Tibial nerve (tissue), 3 donors: ENCODE measurements at regions not wholly inside any gene's neighbourhood (a gene's known extent, or its start where the extent isn't known, plus 50 kb on each side); places are given as distances from the start of the nearest gene placed in this dataset.

Source experiments
- EP300 ChIP-seq, 2 donors: sonication (generic); formaldehyde crosslinking; IDR thresholded peaks; one replicate each; pipeline ENCODE4 v1.6.1; 2017; ENCODE audit warnings: antibody characterized with exemption in 2 of 2, mild to moderate bottlenecking in 1 of 2
- POLR2A ChIP-seq, 2 donors: fragments of 450-650 bp; IDR thresholded peaks; one replicate each; pipeline ENCODE4 v1.6.1; 2017; ENCODE audit warnings: antibody characterized with exemption in 2 of 2, mild to moderate bottlenecking in 2 of 2, moderate library complexity in 2 of 2

DNA sequence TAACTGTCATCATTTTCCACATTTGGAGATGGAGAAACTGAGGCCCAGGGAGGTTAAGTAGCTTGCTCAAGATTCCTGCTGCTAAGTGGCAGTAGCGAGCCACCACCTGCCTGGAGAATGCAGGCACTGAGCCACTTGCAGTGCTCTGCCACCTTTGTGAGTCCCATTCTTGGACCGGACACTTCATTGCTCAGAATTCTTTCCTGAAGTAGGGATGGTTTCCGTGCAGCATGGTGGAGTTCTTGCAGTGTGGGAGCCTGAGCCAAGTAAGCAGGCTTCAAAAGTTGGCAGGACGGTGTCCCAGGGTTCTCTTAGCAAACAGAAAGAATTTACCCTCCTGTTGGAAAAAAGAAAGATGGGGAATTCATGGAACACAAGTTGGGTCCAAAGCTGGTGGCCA, 115.0 kb upstream of the MMADHC start:
- TF ChIP-seq EP300 (IDR thresholded peaks at IDR 0.05): no peak
- TF ChIP-seq POLR2A (IDR thresholded peaks at IDR 0.05): no peak
